Fibroblast of lung (primary cell): ENCODE measurements at regions not wholly inside any gene's neighbourhood (a gene's known extent, or its start where the extent isn't known, plus 50 kb on each side); places are given as distances from the start of the nearest gene placed in this dataset.

Experiments
- CTCF ChIP-seq, 2 donors: IDR thresholded peaks in 1 of 2; conservative IDR thresholded peaks in 1 of 2; 1 replicate in 1 of 2; 2 replicates in 1 of 2; pipeline ENCODE4 v1.5.1; 2011 to 2012; ENCODE audit warnings: low read length in 2 of 2, control low read depth in 1 of 2, inconsistent platforms in 1 of 2, low read depth in 1 of 2, mild to moderate bottlenecking in 1 of 2
- EZH2 ChIP-seq: IDR thresholded peaks from 2 replicates; pipeline ENCODE4 v1.5.1; 2012; ENCODE audit warnings: low read length, control low read depth, mild to moderate bottlenecking; ENCODE audit errors: missing control alignments

DNA sequence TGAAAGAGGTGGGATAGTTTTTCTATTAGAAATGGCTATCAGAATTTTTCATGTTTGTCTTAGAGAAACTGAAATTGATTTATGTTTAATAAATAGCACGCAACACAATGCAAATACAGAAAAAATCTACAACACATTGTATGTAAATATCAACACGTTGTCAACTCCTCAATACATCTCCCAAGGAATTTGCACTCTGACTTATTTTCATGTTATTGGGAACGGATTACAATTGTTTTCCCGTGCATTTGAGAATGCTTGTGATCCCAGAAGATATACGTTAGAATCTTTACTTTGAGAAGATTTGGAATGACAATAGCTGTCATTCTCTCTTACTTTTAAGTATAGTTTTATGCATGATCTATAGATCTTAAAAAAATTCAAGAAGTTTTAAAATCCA is 313.8 kb upstream of the AKR1E2 start:
- TF ChIP-seq CTCF (conservative IDR thresholded peaks at IDR 0.05 in 1 of 2, IDR thresholded peaks at IDR 0.05 in 1 of 2; ENCODE audit: low read depth in 1 of 2, low read length in 2 of 2) (no peak), EZH2 (no peak)
